ENCODE measurements at regions not wholly inside any gene's neighbourhood (a gene's known extent, or its start where the extent isn't known, plus 50 kb on each side); places are given as distances from the start of the nearest gene placed in this dataset.

- no peak for DNase-seq
Observed at GRCh38 chrX:124606724-124607123, 260.4 kb downstream of the SH2D1A start.

GRCh38 chrX:124619710-124620109, 273.3 kb downstream of the SH2D1A start:
- Histone ChIP-seq H3K4me3 (ENCODE audit: low read depth, low read length) (no peak overlapping the region), H3K27me3 (replicated peaks) (no peaks in the 10 kb centered on the region), H3K27ac (no peak overlapping the region), H3K36me3 (replicated peaks) (no peaks in the 10 kb centered on the region)
- in situ Hi-C loops (cut with HindIII; ENCODE audit: low pct_ligation_motif_present, low sequenced_read_pairs), result no loop called here
- no peak for TF ChIP-seq CTCF (IDR thresholded peaks at IDR 0.05; ENCODE audit: low read depth, low read length, missing control alignments)
- no peak for DNase-seq

More at GRCh38 chrX:124606724-124607123, 260.4 kb downstream of the SH2D1A start:
- in situ Hi-C loops (cut with HindIII; ENCODE audit: low pct_ligation_motif_present, low sequenced_read_pairs), result no loop called here
- Histone ChIP-seq H3K36me3 (replicated peaks) (no peaks in the 10 kb centered on the region), H3K27me3 (replicated peaks) (no peaks in the 10 kb centered on the region), H3K4me3 (ENCODE audit: low read depth, low read length) (no peak overlapping the region), H3K27ac (no peak overlapping the region)
- no peak for TF ChIP-seq CTCF (IDR thresholded peaks at IDR 0.05; ENCODE audit: low read depth, low read length, missing control alignments)

- no peaks in the 10 kb centered on the region for H3K27me3 ChIP-seq (replicated peaks)
- no peak for DNase-seq
- H3K36me3 ChIP-seq (replicated peaks), result no peaks in the 10 kb centered on the region
- H3K4me3 ChIP-seq (ENCODE audit: low read depth, low read length), result no peak overlapping the region
- in situ Hi-C loops (cut with HindIII; ENCODE audit: low pct_ligation_motif_present, low sequenced_read_pairs), result no loop called here
- no peak for TF ChIP-seq CTCF (IDR thresholded peaks at IDR 0.05; ENCODE audit: low read depth, low read length, missing control alignments)
- no peak overlapping the region for H3K27ac ChIP-seq
Observed at GRCh38 chrX:124634363-124634762, 288.0 kb downstream of the SH2D1A start.

- H3K4me3 ChIP-seq (ENCODE audit: low read depth, low read length), result no peak overlapping the region
- DNase-seq, result no peak
- no peak overlapping the region for H3K27ac ChIP-seq
- in situ Hi-C loops (cut with HindIII; ENCODE audit: low pct_ligation_motif_present, low sequenced_read_pairs), result no loop called here
- TF ChIP-seq CTCF (IDR thresholded peaks at IDR 0.05; ENCODE audit: low read depth, low read length, missing control alignments), result no peak
- H3K36me3 ChIP-seq (replicated peaks), result no peaks in the 10 kb centered on the region
- no peaks in the 10 kb centered on the region for H3K27me3 ChIP-seq (replicated peaks)
Observed at GRCh38 chrX:124641737-124642491, 295.6 kb downstream of the SH2D1A start.

GRCh38 chrX:124646403-124646802, 300.0 kb downstream of the SH2D1A start:
- no peak for DNase-seq
- Histone ChIP-seq H3K27me3 (replicated peaks) (no peaks in the 10 kb centered on the region), H3K27ac (no peak overlapping the region), H3K36me3 (replicated peaks) (no peaks in the 10 kb centered on the region), H3K4me3 (ENCODE audit: low read depth, low read length) (no peak overlapping the region)
- TF ChIP-seq CTCF (IDR thresholded peaks at IDR 0.05; ENCODE audit: low read depth, low read length, missing control alignments), result no peak
- in situ Hi-C loops (cut with HindIII; ENCODE audit: low pct_ligation_motif_present, low sequenced_read_pairs), result no loop called here

- H3K4me3 ChIP-seq (ENCODE audit: low read depth, low read length), result no peak overlapping the region
- no peak overlapping the region for H3K27ac ChIP-seq
- in situ Hi-C loops (cut with HindIII; ENCODE audit: low pct_ligation_motif_present, low sequenced_read_pairs), result no loop called here
- DNase-seq, result no peak
- TF ChIP-seq CTCF (IDR thresholded peaks at IDR 0.05; ENCODE audit: low read depth, low read length, missing control alignments), result no peak
- H3K36me3 ChIP-seq (replicated peaks), result no peaks in the 10 kb centered on the region
- H3K27me3 ChIP-seq (replicated peaks), result no peaks in the 10 kb centered on the region
Observed at GRCh38 chrX:124651031-124651430, 304.7 kb downstream of the SH2D1A start.

Data from brain microvascular endothelial cell (primary cell).